Brain microvascular endothelial cell (primary cell): ENCODE measurements at regions not wholly inside any gene's neighbourhood (a gene's known extent, or its start where the extent isn't known, plus 50 kb on each side); places are given as distances from the start of the nearest gene placed in this dataset.

ENCODE experiments used
- DNase-seq: peaks from one replicate; pipeline ENCODE4 v3.0.0-alpha.2; 2020
- H3K27ac ChIP-seq: fragments of 250-450 bp; sonication (Bioruptor Pico); 2 replicates; pipeline ENCODE4 v1.5.1; 2020; ENCODE audit warnings: mild to moderate bottlenecking, moderate library complexity
- H3K27me3 ChIP-seq: fragments of 250-450 bp; sonication (Bioruptor Pico); replicated peaks from 2 replicates; pipeline ENCODE4 v1.5.1; 2020; ENCODE audit warnings: mild to moderate bottlenecking
- H3K36me3 ChIP-seq: fragments of 250-450 bp; sonication (Bioruptor Pico); replicated peaks from 2 replicates; pipeline ENCODE4 v1.5.1; 2020; ENCODE audit warnings: mild to moderate bottlenecking
- H3K4me3 ChIP-seq: 2 replicates; pipeline ENCODE4 v1.5.1; 2011; ENCODE audit warnings: low read depth, mild to moderate bottlenecking, control low read depth, low read length, moderate library complexity
- CTCF ChIP-seq: IDR thresholded peaks from 2 replicates; pipeline ENCODE4 v1.5.1; 2011; ENCODE audit warnings: low read depth, mild to moderate bottlenecking, moderate library complexity, low read length, control low read depth, inconsistent platforms; ENCODE audit errors: missing control alignments
- in situ Hi-C: cut with HindIII; loops from 2 replicates; pipeline ENCODE4 v1.10.0; 2017; ENCODE audit warnings: low sequenced_read_pairs, low pct_ligation_motif_present

GRCh38 chr10:128522551-128523308 is 396.5 kb upstream of the MKI67 start:
- TF ChIP-seq CTCF: no peak
- in situ Hi-C loops: no loop called here
- Histone ChIP-seq H3K4me3 (no peak overlapping the region), H3K27ac (no peak overlapping the region), H3K27me3 (no peaks in the 10 kb centered on the region), H3K36me3 (no peaks in the 10 kb centered on the region)
- no peak for DNase-seq

GRCh38 chr10:128525444-128525843 is 399.2 kb upstream of the MKI67 start:
- Histone ChIP-seq H3K36me3 (no peaks in the 10 kb centered on the region), H3K27ac (no peak overlapping the region), H3K4me3 (no peak overlapping the region), H3K27me3 (no peaks in the 10 kb centered on the region)
- in situ Hi-C loops: no loop called here
- no peak for DNase-seq
- TF ChIP-seq CTCF: no peak

GRCh38 chr10:128525936-128526335 is 399.7 kb upstream of the MKI67 start:
- DNase-seq: no peak
- H3K27ac ChIP-seq: no peak overlapping the region
- no peaks in the 10 kb centered on the region for H3K36me3 ChIP-seq
- H3K4me3 ChIP-seq: no peak overlapping the region
- no peak for TF ChIP-seq CTCF
- H3K27me3 ChIP-seq: no peaks in the 10 kb centered on the region
- in situ Hi-C loops: no loop called here

GRCh38 chr10:128526791-128527375 is 400.7 kb upstream of the MKI67 start:
- in situ Hi-C loops: no loop called here
- no peak for TF ChIP-seq CTCF
- Histone ChIP-seq H3K27me3 (no peaks in the 10 kb centered on the region), H3K4me3 (no peak overlapping the region), H3K27ac (no peak overlapping the region), H3K36me3 (no peaks in the 10 kb centered on the region)
- DNase-seq: no peak

GRCh38 chr10:128527711-128528110 is 401.5 kb upstream of the MKI67 start:
- Histone ChIP-seq H3K27me3 (no peaks in the 10 kb centered on the region), H3K36me3 (no peaks in the 10 kb centered on the region), H3K27ac (no peak overlapping the region), H3K4me3 (no peak overlapping the region)
- in situ Hi-C loops: no loop called here
- no peak for TF ChIP-seq CTCF
- DNase-seq: no peak

GRCh38 chr10:128528167-128528566 is 401.9 kb upstream of the MKI67 start:
- in situ Hi-C loops: no loop called here
- H3K36me3 ChIP-seq: no peaks in the 10 kb centered on the region
- no peak overlapping the region for H3K4me3 ChIP-seq
- no peak for TF ChIP-seq CTCF
- H3K27ac ChIP-seq: no peak overlapping the region
- DNase-seq: no peak
- no peaks in the 10 kb centered on the region for H3K27me3 ChIP-seq
